ENCODE measurements at regions not wholly inside any gene's neighbourhood (a gene's known extent, or its start where the extent isn't known, plus 50 kb on each side); places are given as distances from the start of the nearest gene placed in this dataset.
"Not testable (repeated sequence)": the region's sequence is repeated elsewhere in the genome, so short reads cannot be mapped to it uniquely, and the experiment has no call there.

- Histone ChIP-seq H3K4me1 (no peaks in the 10 kb centered on the region), H3K9me3 (no peaks in the 10 kb centered on the region), H3K36me3 (no peaks in the 10 kb centered on the region), H3K27ac (no peak overlapping the region), H3K4me3 (no peak overlapping the region), H3K27me3 (no peaks in the 10 kb centered on the region)
- intact Hi-C loops (cut with DNase I; ENCODE audit: low total_unique reads) = no loop called here
- no peak for TF ChIP-seq POLR2A (IDR thresholded peaks at IDR 0.05)
- TF ChIP-seq, protein P1, sequence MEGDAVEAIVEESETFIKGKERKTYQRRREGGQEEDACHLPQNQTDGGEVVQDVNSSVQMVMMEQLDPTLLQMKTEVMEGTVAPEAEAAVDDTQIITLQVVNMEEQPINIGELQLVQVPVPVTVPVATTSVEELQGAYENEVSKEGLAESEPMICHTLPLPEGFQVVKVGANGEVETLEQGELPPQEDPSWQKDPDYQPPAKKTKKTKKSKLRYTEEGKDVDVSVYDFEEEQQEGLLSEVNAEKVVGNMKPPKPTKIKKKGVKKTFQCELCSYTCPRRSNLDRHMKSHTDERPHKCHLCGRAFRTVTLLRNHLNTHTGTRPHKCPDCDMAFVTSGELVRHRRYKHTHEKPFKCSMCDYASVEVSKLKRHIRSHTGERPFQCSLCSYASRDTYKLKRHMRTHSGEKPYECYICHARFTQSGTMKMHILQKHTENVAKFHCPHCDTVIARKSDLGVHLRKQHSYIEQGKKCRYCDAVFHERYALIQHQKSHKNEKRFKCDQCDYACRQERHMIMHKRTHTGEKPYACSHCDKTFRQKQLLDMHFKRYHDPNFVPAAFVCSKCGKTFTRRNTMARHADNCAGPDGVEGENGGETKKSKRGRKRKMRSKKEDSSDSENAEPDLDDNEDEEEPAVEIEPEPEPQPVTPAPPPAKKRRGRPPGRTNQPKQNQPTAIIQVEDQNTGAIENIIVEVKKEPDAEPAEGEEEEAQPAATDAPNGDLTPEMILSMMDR (IDR thresholded peaks at IDR 0.05) = no peak
- DNase-seq = no peak
These were observed 119.5 kb upstream of the RIMBP3 start for GRCh38 chr22:18731075-18731666.

DNA sequence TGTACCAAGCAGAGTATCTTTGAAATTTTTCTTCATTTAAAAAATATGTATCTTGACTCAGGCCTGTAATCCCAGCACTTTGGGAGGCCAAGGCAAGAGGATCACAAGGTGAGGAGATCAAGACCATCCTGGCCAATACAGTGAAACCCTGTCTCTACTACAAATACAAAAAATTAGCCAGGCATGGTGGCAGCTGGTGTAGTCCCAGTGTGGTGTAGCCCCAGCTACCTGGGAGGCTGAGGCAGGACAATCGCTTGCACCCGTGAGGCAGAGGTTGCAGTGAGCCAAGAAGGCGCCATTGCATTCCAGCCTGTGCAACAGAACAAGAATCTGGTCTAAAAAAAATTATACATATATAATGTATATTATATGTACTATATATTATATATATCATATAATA, 118.7 kb upstream of the RIMBP3 start:
- H3K36me3 ChIP-seq; H3K4me1 ChIP-seq; intact Hi-C loops (cut with DNase I; ENCODE audit: low total_unique reads); H3K9me3 ChIP-seq; H3K27ac ChIP-seq; H3K27me3 ChIP-seq; H3K4me3 ChIP-seq: not testable (repeated sequence)
- peak in 1 of 2 donors; percentile 4 for DNase-seq

All from uterus (tissue), 3 donors.